ENCODE measurements at regions not wholly inside any gene's neighbourhood (a gene's known extent, or its start where the extent isn't known, plus 50 kb on each side); places are given as distances from the start of the nearest gene placed in this dataset.

DNA sequence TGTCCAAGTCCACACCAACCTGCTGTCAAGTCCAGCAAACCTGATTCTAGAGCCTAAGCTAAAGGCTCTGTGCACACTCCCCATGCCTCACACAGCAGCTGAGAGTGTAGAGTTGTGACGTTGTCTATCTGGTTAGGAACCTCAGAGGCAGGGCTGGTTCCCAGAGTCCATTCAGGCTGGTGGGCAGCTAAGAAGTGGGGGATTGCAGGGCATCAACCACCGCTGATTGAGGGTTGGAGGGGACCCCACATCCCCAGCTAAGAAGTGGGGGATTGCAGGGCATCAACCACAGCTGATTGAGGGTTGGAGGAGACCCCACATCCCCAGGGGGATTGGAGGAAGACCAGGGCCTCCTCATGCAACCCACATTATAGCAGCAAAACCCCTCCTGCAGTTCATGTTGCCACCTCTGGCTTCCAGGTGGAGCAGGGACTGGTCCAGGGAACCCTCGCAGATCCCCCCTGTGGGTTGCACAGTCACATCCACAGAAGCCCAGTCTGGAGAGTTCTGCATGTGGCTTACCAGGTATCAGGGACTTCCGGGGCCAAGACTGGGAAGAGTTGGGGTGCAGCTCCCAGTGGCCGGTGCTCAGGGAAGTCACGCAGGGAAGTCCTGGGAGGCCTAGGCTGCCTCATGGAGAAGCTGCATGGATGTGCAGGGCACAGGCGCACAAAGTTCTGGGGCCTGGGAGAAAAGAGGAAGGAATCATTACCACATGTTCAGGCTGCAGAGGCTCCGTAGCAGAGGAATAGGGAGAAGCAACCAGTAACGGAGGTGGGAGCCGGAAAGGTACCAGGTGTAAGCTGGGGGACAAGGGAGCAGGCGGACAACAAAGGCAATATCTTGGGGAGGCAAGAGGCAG is 71.4 kb upstream of the PCSK6 start:
- TF ChIP-seq, protein P1, sequence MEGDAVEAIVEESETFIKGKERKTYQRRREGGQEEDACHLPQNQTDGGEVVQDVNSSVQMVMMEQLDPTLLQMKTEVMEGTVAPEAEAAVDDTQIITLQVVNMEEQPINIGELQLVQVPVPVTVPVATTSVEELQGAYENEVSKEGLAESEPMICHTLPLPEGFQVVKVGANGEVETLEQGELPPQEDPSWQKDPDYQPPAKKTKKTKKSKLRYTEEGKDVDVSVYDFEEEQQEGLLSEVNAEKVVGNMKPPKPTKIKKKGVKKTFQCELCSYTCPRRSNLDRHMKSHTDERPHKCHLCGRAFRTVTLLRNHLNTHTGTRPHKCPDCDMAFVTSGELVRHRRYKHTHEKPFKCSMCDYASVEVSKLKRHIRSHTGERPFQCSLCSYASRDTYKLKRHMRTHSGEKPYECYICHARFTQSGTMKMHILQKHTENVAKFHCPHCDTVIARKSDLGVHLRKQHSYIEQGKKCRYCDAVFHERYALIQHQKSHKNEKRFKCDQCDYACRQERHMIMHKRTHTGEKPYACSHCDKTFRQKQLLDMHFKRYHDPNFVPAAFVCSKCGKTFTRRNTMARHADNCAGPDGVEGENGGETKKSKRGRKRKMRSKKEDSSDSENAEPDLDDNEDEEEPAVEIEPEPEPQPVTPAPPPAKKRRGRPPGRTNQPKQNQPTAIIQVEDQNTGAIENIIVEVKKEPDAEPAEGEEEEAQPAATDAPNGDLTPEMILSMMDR (conservative IDR thresholded peaks at IDR 0.05 in 1 of 2, IDR thresholded peaks at IDR 0.05 in 1 of 2; ENCODE audit: extremely low read depth in 1 of 2, insufficient read depth in 1 of 2, low read depth in 1 of 2, low read length in 2 of 2), result no peak
- no peak for TF ChIP-seq EZH2 (IDR thresholded peaks at IDR 0.05; ENCODE audit: borderline replicate concordance, low read length)
